GM18867 (cell line): ENCODE measurements at regions not wholly inside any gene's neighbourhood (a gene's known extent, or its start where the extent isn't known, plus 50 kb on each side); places are given as distances from the start of the nearest gene placed in this dataset.

Source experiments
- ATAC-seq: cut with Tn5 transposase; IDR thresholded peaks from one replicate; pipeline ENCODE4 v1.9.1; 2021; ENCODE audit warnings: mild to moderate bottlenecking, moderate library complexity; ENCODE audit not compliant: unreplicated experiment

GRCh38 chr1:223445402-223445801, 52.2 kb downstream of the CCDC185 start:
- ATAC-seq, result no peak

DNA sequence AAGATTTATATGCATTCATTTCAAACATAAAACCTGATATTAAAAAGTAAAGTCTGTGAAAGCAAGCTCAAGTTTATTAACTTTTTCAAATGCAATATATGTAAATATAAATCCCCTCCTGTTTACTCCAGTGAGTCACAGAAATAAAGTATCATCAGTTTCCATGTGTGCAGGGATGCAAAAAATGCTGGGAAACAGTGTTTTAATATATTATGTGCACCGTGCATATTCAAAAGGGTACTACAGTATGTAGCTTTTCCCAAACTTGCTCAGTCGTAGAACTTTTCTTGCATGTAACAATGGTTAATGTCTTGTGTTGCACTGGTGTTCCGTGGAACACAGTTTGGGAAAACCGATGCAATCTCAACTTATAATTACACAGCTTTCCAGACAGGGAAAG, 60.7 kb downstream of the CCDC185 start:
- ATAC-seq, result no peak

- ATAC-seq, result no peak
These were observed 61.7 kb downstream of the CCDC185 start for GRCh38 chr1:223454959-223455358.

GRCh38 chr1:223455470-223455869, 62.3 kb downstream of the CCDC185 start:
- no peak for ATAC-seq

- no peak for ATAC-seq
These were observed 63.5 kb downstream of the CCDC185 start for GRCh38 chr1:223456747-223457146.

DNA sequence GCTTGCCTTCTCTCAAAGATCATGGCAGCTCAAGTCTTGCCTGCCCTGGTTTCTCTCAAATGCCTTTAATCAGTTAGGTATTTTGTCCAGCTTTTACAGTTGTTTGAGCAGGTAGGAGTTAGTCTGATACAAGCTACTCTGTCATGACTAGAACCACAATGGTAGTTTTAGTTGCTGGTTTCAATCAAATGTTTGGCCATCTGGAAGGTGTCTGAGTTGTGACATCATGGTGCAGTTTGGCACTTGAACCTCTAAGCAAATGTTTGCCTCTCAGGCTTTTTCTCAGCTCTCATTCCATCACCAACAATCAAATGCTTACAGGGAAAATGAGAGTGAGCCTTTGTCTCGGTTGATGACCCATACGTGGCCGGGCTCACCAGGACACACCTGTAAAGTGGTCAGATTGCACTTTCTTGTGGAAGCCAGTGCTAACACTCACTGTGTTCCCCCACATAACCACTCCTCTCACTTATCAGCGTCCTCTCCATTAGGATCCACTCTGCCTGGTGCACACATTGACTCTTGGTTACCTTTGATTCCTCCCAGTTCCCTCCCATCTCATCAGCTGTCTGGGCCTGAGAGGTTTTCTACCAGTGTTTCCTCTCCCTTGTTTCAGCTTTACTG, 67.5 kb downstream of the CCDC185 start:
- ATAC-seq, result no peak

GRCh38 chr1:223462047-223462630, 68.9 kb downstream of the CCDC185 start:
- ATAC-seq, result no peak

DNA sequence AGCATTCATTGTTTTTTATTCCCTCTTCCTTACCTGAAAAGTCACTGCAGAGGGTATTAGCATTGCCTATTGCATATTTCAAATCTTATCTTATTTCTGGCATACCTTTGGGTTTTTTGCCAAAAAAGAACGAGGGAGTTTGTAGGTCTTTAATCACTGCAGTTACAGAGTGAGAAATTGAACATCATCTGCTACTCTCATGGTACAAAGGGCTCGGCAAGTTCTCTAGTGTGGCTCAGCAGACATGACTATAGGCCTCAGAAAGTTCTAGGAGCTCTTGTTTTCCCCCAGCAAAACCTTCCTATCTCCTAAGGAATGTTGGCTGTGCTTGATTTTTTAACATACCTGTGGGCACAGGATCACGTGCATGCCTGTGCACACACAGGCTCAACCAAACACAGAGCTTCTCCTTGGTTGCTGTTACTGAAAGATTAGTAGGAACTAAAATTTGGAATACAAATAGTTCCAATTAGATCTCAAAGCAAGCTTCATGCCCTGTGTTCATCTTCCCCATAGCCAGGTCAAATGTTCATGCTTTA, 69.7 kb downstream of the CCDC185 start:
- ATAC-seq, result no peak

DNA sequence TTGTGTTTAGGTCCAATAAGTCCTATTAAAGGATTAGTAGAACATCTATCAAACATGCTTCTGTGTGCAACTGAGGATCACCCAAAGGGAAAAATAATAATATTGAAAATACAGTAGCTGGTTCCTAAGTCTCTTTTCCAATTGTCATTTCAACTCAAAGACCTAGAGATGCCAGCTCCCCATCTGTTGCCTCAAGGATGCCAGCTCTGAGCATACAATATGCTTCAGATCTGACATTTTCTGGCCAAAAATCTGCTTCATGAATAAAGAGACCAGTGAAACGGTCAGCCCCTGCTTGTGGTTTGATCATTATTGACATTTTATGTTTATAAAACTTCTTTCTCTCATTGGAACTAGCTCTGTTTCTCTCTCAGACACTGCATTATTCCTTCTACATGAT, 72.9 kb downstream of the CCDC185 start:
- ATAC-seq, result no peak

- no peak for ATAC-seq
These were observed 78.4 kb downstream of the CCDC185 start for GRCh38 chr1:223471566-223471965.

DNA sequence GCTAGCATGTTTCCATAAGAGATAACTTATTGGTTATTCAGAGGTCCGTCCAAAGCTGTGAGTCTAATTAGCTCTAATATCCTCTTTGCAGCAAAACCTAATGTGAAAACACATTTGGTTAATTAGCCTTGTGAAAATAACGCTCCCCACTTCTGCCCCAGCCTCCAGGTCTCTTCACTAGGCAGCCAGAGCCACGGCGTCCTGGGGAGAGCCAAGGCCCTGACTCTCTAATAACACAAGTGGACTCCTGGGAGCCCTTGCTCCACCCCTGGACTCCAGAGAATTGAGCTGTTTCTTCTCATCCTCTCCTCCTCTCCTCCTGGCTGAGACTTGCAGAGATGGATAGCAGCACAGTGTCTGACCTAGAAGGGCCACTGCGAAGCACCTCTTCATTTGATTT, 78.8 kb downstream of the CCDC185 start:
- ATAC-seq, result no peak

DNA sequence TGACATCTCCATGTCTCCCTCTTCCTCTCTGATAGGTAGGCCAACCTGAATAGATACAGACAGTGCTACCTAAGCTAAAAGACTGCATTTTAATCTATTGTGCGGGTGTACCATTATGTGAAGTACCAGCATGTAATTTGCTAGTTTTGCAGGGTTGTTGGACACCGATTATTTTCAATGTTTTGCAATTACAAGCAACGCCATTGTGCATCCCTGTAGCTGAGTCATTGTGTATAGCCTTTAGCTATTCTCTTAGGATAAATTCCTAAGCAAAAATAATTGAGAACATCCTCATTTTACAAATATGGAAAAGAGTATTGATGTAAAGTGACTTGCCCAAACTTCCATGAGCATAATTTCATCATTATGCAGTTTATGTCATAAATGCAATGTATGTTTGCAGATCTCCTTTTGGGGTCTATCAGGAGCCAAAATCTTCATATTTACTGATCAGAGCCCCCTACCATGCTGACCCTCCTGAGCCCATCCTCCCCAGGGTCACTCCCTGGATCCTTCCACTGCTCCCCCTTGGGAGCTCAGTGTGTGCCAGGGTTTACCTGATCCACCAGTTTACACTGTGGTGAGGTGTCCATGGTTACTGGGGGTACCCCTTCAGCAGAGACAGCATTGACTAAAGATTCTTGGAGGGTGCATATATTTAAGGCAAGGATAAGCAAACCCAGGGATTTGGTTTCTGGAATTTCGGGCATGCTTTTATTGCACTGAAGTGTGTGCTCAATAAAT, 80.6 kb downstream of the CCDC185 start:
- ATAC-seq, result no peak

- no peak for ATAC-seq
These were observed 81.6 kb downstream of the CCDC185 start for GRCh38 chr1:223474804-223475203.

- ATAC-seq, result no peak
These were observed 84.2 kb downstream of the CCDC185 start for GRCh38 chr1:223477456-223477855.

- ATAC-seq, result no peak
These were observed 85.4 kb downstream of the CCDC185 start for GRCh38 chr1:223478606-223479005.

DNA sequence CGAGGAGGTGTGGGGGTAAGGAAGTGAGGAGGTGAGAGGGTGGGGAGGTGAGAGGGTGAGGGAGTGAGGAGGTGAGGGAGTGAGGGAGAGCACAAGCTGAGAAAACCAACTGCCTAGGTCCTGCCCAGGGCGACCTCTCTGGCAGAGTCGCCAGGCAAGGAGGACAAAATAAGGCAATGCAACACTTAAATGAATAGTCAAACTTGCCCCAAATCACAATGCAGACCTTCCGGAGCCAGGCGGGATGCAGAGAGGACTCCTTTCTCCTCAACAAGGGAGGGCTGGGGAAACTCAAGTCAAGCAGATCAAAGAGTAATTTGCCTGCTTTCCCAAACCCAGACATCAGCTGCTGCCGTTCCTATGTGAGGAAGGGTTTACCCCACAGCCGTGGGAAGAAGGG, 86.0 kb downstream of the CCDC185 start:
- ATAC-seq, result no peak

DNA sequence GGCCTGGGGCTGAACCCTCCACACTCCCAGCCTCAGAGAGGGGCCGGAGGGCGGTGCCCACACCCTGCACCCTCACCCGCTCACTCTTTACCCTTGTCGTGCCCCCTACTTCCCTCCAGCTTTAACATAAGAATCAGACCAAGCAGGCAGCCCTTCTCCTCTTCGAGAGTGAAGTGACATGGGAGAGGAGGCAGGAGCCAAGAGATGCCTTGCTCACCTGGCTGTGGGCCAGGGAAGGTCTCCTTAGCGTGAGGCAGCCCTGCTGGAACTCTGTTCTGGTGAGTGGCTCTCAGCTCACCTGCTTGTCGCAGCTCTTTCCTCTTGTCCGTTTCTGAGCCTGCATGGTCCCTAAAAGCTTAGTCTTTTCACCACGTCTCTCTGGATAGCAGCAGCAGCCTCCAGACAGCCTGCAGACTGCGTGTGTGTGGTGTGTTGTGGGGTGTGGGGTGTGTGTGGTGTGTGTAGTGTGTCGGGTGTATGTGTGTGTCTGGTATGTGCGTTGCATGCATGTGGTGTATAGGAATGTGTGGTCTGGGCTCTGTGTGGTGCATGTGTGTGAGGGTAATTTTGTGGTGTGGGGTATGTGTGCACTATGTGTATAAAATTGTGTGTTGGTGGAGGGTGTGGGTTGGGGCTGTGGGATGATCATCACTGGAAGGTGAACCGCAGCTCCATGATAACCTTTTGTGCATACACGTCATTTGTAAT, 86.7 kb downstream of the CCDC185 start:
- ATAC-seq, result no peak

- no peak for ATAC-seq
These were observed 88.9 kb downstream of the CCDC185 start for GRCh38 chr1:223482132-223482531.

- peak; percentile 94 for ATAC-seq
These were observed 89.6 kb downstream of the CCDC185 start for GRCh38 chr1:223482766-223483165.

DNA sequence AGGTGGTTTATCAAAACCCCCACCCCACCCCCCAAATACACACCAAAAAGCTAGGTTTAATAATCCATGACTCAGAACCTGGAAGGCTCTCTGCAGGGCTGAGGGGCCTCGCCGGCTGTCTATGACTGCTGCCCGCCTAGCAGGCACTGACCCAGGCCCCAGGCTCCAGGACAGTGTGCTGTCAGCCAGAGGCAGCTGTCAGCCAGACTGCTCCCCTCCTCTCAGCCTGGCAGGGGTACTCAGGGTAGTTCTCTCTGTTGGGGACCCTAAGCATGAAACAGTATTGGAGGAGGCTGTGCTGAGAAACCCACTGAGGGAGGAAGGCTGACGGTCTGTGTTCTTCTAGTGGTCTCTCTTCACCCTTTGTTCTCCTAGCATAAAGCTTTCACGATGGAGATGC, 90.3 kb downstream of the CCDC185 start:
- ATAC-seq, result no peak

- ATAC-seq, result no peak
These were observed 93.2 kb downstream of the CCDC185 start for GRCh38 chr1:223486366-223486765.
